ENCODE measurements at regions not wholly inside any gene's neighbourhood (a gene's known extent, or its start where the extent isn't known, plus 50 kb on each side); places are given as distances from the start of the nearest gene placed in this dataset.

DNA sequence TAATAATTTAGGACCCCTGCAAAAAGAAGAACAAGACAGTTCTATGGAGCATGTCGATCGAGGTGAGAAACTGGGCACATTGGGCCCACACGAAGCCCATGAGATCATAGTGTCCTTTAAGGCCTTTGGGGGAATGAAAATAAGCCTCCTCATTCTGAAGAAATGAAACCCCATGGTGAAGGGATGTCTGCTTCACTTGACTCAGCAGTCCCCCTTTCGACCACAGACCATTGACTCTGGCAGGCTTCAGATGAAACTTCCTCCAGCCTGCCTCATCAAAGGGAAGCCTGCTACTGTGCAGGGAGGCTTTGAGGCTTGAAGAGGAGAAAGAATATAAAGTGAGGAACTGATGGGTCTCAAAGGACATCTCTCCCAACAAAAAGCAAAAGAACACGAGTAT lies 144.2 kb upstream of the FBXL4 start:
- no peak for DNase-seq
- intact Hi-C loops (cut with DNase I), result no loop called here

DNA sequence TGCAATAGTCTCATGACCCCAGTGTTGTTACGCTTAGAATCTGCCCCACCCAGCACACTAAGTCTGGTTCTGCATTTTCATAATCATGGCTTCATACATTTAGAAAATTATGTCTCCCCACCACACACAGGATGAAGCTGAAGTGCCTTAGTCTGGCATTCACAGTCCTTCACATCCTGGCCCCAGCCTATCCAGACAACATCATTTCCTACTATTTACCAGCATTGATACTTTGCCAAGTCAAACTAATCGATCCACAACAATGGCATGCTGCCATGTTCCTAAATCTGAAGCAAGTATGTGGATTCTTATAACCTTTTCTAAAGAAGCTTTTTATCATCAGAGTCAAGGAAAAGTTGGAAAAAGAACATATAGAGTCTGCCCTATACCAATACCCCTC lies 132.4 kb upstream of the FBXL4 start:
- DNase-seq, result no peak
- intact Hi-C loops (cut with DNase I), result no loop called here

DNA sequence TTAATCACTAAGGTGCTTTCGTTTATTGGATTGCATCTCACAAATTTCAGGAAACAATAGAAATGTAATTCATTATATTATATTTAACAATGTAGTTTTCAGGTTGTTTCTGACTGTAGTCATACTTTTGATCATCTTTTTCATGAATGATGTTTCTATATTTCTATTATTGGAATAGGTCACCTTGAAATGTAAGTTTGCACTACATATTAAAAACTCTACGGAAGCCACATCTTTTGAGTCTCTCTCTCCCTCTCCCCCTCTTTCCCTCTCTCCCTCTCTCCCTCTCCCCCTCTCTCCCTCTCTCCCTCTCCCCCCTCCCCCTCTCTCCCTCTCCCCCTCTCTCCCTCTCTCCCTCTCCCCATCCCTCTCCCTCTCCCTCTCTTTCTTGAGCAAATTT lies 131.3 kb upstream of the FBXL4 start:
- intact Hi-C loops (cut with DNase I), result no loop called here
- DNase-seq, result no peak

DNA sequence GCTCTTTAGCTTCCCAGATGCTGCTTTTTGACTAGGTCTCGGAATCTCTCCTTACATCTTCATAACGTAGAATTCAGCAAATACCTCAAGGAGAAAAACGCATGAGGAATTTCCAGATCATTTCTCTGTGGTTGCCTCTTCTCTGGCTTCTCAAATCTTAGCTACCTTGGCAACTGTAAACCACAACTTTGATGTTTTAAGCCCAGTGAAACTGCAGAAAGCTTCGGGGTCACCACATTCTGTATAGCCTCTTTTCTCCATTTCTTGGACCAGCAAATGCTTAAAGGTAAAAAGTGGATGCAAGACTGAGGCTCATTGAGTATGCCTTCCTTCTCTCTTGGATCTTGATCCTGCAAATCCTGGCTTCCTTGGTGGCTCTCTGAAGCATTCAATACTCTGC lies 125.5 kb upstream of the FBXL4 start:
- intact Hi-C loops (cut with DNase I), result no loop called here
- no peak for DNase-seq

DNA sequence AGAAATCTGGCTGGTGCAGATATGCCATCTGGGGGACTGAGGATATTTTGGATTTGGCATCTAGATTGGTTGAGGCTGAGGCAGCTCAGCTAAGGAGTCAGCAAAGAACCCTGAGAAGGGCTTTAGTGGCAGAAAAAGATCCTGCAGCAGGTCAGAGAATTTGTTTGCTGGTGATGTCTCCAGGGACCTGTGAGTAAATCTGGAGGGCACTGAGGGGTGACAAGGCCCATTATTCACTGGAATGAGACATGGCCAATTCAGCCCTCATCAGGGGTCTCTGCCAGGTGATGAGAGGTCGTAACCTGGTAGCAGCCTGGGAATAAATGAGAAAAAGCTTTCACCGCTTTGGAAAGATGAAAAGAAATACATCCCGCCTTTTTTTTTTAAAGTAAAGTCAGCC lies 118.3 kb upstream of the FBXL4 start:
- no peak for DNase-seq
- intact Hi-C loops (cut with DNase I), result no loop called here

DNA sequence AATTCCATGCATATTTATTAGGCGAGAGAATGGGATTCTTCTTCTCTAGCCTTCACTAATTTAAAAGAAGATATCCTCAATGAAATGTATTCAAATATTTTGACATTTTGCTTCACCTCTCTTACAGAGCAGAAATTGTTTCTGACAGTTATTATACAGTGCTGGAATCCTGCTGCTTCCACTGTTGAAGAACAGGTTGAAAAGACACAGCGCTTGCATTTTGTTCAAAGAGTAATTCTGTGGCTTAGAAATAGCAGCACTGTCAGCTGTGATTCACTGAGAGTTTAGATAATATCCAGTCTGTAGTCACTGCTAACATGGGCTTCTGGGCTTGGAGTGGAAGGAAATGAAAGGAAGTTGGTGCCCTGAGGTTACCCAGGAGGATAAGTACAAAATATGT lies 117.1 kb upstream of the FBXL4 start:
- intact Hi-C loops (cut with DNase I), result no loop called here

DNA sequence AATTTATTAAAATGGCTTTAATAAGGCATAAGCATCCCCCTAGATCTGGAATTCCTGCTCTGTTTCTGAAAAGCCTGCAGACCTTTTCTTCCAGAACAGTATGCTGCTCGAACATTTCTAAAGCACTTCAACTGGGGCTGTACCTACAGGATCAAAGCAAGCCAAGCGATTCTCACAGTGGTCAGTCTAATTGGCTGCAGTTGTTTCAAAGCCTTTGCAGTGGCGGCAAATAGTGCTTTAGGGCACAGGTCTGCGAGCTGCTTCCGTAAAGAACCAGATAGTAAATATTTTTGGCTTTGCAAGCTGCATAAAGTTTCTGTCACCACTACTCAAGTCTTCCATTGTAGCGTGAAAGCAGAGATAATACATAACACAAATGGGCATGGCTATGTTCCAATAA lies 88.9 kb upstream of the FBXL4 start:
- no peak for DNase-seq
- intact Hi-C loops (cut with DNase I), result no loop called here

More for the DNA sequence above, 117.1 kb upstream of the FBXL4 start:
- no peak for DNase-seq

DNA sequence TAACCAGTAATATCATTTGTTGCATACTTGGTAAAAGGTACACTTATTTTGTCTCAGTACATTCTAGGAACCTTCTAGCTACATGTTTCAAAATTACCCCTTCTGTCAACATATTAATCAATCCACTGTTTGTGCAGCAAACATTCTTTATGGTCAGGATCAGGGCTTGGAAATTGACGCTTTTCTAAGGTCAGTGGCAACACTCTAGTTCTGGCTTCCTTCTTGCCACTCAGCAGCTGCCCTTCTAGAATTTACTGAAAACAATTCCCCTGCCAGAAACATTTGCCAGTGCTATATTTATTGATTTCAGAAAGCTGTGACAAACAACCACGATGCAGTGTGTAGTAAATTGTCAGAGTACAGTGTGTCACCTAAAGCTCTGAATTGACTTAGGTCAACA lies 84.7 kb upstream of the FBXL4 start:
- intact Hi-C loops (cut with DNase I), result no loop called here
- no peak for DNase-seq

DNA sequence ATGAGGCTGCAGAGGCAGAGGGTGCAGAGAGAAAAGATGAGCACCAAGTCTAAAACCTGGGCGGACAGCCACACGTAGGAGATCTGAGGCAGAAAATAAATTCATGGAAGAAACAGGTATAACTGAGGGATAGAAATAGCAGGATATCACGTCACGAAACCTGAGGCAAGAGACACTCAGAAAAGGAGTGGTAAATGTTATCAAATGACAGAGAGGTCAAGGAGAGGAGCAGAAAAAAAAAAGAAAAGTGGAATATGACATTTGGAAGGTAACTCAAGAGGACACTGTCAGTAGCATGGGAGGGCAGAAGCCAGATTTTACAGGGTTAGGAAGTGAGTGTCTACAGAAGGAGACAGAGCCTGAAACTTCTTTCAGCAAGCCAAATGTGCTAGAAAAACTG lies 84.2 kb upstream of the FBXL4 start:
- intact Hi-C loops (cut with DNase I), result no loop called here
- DNase-seq, result no peak

DNA sequence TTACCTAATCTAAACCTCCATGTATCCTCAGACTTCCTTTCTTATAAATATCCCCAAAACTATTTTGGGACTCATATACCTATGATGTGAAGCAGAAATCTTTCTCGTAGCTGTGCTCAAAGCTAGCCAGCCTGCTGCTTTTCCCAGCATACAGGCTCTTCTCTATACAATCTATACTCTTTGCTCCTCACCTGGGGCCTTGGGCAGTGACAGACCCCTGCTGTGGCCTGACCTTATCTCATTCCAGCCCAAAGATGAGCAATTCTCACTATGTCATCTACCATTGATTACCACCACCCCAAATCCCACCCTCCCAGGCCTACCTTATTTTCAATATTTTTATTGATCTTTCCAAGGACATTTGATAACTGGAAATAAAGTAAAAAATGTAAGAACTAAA lies 83.2 kb upstream of the FBXL4 start:
- no peak for DNase-seq
- intact Hi-C loops (cut with DNase I), result no loop called here

DNA sequence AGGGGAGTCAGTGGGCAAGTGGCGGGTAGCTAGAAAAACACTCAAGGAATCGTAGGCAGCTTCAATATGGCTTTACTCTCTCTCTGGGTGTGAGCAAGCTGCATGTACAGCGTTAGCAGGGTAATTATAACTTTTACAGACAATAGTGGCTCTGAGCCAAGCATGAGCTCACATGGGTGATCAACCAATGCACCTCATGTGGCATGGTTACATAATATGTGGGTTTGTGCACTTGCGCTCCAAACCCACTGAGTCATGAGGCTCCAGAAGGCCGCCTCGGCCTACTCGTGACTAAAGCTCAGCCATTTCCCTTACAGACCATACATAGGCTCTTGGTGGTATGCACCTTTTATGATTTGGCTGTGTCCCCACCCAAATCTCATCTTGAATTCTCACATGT lies 78.4 kb upstream of the FBXL4 start:
- intact Hi-C loops (cut with DNase I), result no loop called here
- no peak for DNase-seq

DNA sequence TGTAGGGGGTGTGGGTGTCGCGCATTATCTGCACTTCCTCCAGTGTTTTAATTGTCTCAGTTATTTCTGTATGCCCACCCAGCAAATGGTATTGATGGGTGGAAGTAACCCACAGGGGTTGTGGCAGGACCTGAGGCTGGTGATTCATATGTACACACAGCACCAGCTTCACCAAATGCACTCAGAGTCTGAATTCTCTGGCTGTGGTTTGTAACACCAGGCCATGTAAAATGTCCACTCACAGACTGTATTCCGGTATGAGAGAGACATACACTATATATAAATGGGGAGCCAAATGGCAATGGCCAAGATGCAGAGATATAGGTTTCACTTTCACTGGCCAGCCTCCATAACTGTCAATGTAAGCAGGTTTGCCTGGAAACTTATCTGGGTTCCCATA lies 76.3 kb upstream of the FBXL4 start:
- intact Hi-C loops (cut with DNase I), result no loop called here
- no peak for DNase-seq

DNA sequence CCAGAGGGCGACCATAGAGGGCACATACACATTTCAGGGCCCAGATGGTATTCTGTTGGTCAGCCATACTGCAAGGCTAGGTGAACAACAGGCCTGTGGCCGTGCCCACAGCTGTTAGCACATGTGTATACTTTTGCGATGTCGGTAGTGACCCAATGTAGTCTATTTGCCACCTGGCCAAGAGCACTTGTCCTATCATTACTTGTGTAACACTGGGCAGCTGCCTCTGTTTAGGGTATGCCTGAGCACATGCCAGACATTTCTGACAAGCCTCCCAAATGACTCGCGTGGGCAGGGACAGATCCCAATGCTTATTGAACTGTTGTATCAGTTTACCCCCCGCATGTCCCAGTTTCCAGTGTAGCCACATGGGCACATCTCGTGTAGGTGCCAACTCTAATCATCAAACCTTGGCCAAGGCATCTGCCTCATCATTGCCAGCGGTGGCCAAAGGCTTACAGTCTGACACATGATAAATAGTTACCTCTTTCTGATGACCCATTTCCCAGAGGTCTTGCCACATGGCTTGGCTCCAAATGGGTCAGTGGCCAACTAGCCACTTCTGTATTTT lies 74.4 kb upstream of the FBXL4 start:
- intact Hi-C loops (cut with DNase I), result no loop called here
- DNase-seq, result no peak

DNA sequence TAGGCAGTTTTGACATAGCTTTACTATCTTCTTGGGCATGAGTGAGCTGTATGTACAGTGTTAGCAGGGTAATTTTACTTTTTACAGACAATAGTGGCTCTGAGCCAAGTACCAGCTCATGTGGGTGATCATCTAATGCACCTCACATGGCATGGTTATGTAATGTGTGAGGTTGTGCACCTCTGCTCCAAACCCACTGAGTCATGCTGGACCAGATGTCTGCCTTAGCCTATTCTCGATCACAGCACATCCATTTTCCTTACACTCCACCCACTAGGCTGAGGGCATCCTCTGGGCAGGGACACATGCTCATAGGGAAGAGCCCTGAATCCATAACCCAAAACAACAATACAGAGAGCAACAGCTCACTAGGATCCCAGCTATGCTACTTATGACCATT lies 71.6 kb upstream of the FBXL4 start:
- intact Hi-C loops (cut with DNase I), result no loop called here

DNA sequence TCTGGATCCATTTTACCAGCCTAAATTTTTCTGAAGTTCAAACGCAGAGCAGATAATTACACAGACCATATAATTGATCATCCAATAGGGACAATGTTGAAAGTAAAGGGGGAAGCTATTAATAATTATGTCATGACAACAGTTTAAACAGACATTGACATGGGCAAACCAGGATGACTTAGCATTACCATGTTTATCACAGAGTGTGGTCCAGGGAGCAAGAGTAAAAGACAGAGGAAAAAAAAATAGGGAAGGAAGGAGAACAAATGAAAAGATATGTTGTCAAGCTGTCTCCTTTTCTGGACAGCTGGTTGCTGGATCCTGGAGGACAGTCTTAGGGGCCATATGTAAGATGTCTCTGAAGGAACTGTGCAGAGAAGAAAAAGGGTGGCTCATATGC lies 69.4 kb upstream of the FBXL4 start:
- intact Hi-C loops (cut with DNase I), result no loop called here
- DNase-seq, result no peak

More for the DNA sequence above, 71.6 kb upstream of the FBXL4 start:
- DNase-seq, result peak in 1 of 10 donors; percentile 85

DNA sequence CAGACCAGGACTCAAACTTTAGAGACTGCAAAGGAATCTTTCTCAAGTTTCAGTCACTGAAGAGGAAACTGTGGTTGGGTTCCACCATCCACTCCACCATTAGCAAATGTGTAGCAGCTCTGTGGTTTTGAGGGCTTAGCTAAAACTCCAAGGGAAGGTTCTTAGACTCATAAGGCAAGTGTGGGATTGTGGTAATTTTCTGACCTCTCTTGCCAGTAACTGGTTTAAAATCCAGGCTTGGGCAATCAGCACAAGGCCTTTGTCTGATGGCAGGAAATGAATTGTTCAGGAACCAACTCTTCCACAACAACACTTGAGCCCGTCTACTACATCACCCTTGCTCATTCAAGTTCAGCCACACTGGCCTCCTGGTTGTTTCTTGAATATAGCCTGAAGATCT lies 68.6 kb upstream of the FBXL4 start:
- DNase-seq, result no peak
- intact Hi-C loops (cut with DNase I), result no loop called here

DNA sequence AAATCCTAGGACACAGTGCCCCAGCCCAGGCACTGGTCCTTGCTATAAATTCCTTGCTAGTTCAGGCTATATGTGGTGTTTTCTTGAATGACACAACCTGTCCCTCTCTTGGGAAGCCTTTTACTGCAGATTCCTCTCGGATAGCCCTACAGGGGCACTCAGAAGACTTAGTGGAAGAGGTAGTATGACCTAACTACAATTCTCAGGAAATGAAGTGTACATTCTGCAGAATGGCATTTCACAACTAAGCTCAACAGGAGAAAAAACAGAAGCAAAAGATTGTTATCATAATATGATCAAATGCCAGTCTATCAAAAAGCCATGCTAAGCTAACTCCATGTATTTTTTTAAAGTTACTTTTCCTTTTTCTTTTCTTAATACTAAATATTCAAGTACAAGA lies 66.3 kb upstream of the FBXL4 start:
- intact Hi-C loops (cut with DNase I), result no loop called here
- DNase-seq, result no peak

DNA sequence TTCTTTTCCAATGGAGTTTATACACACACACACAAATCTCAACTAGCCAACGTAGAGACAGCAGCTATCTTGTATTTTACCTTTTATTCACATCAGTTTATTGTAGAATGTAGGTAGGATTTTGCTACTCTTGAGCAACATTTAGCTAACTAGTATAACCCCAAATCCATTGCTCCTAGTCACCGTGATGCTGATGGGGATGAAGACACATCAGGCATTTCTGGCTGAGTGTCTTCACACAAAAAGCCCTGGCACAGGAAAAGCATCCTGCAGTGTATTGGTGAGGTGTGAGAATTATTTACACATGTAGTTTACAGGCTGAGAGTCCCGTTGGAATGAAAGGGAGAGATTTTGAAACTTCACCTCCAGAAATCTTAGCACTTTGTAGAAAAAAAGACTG lies 65.9 kb upstream of the FBXL4 start:
- no peak for DNase-seq
- intact Hi-C loops (cut with DNase I), result no loop called here

DNA sequence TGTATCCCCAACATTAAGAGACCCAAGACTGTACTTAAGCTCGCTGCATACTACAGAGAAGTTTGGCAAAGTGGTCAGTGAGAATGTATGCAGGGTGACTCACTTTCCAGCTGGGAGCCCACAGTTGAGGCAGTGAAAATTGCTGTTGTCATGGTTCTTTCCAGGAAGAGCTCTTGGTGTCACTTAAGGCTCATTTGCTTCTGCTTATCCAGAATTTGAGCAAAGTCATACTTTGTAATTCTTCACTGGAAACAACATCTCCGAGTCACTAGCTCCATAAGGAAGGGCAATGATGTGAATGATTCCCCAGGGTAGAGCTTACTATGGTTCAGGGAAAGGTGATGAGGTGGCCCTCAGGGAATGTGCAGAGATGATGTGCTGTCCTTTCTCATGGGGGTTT lies 65.4 kb upstream of the FBXL4 start:
- DNase-seq, result no peak
- intact Hi-C loops (cut with DNase I), result no loop called here

DNA sequence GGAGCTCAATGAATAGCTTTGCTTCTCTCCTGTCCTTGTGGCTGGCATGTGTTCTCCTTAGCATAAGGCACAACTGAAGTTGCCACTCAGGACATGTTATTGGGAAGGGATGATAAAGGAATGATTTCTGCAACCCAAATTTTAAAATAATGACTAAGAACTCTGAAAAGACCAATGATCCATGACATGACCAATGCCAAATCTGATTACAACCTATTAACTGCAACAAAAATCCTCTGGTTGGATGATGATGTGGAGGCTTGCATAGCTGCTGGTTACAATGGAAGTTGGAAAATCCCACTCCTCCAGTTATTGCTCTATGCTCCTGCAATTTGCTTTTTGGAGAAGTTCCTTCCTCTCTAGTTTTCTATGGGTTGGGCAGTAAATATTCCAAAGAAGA lies 63.4 kb upstream of the FBXL4 start:
- intact Hi-C loops (cut with DNase I), result no loop called here
- DNase-seq, result no peak

DNA sequence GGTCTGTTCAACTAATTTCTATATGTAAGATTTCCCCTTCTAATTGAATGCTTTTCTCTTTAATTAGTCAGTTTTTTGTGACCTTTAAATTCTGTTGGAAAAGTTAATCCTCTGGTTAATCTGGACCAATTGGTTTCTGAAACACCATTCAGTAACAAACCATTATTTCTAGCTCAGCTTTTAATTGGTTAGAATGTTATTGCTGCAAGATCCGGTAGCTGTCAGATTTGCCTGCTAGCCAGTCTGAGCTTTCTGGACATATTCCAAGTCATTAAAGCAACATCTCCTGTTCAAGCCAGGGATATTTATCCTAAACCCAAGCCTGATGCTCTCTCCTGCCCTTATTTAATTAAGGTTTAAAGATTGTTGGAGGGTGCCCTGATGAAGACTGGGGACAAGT lies 55.1 kb upstream of the FBXL4 start:
- intact Hi-C loops (cut with DNase I), result no loop called here
- no peak for DNase-seq

DNA sequence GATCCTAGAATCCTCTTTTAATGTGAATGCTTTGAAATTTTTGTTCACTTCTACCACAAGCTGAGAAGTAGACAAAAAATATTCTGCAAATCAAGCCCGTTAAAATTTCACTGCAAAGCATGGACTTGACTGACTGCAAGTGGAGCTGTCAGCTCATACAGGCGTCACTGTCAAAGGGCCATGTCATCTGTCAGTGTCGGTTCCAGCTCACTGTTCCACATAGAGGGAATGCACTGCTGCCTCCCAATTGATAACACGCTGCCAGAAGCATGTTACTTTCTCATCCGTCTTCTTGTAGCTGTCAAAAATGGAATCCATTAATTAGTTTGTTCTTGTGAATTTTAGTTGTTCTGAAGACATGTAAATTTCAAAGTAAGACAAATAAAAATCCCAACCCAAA lies 50.4 kb upstream of the FBXL4 start:
- intact Hi-C loops (cut with DNase I), result no loop called here
- no peak for DNase-seq

All from posterior cingulate gyrus (tissue), 11 donors.